HG03095 (cell line): ENCODE measurements at regions not wholly inside any gene's neighbourhood (a gene's known extent, or its start where the extent isn't known, plus 50 kb on each side); places are given as distances from the start of the nearest gene placed in this dataset.

Experiments used
- ATAC-seq: cut with Tn5 transposase; IDR thresholded peaks from one replicate; pipeline ENCODE4 v1.9.1; 2021; ENCODE audit warnings: moderate library complexity; ENCODE audit not compliant: unreplicated experiment

GRCh38 chr3:76403556-76403955 is 618.2 kb upstream of the ZNF717 start:
- no peak for ATAC-seq

GRCh38 chr3:76405196-76405595 is 619.8 kb upstream of the ZNF717 start:
- no peak for ATAC-seq

GRCh38 chr3:76410762-76411281 is 625.5 kb upstream of the ZNF717 start:
- ATAC-seq: no peak

GRCh38 chr3:76415384-76415783 is 624.5 kb upstream of the ROBO2 start:
- ATAC-seq: no peak

- no peak for ATAC-seq
Measured at GRCh38 chr3:76429581-76430177, 610.2 kb upstream of the ROBO2 start.

GRCh38 chr3:76432396-76432795 is 607.5 kb upstream of the ROBO2 start:
- ATAC-seq: no peak

GRCh38 chr3:76436894-76437293 is 603.0 kb upstream of the ROBO2 start:
- ATAC-seq: no peak

GRCh38 chr3:76438971-76439370 is 600.9 kb upstream of the ROBO2 start:
- no peak for ATAC-seq

GRCh38 chr3:76442374-76442915 is 597.5 kb upstream of the ROBO2 start:
- no peak for ATAC-seq

- no peak for ATAC-seq
Measured at GRCh38 chr3:76456322-76456721, 583.6 kb upstream of the ROBO2 start.

GRCh38 chr3:76463501-76463900 is 576.4 kb upstream of the ROBO2 start:
- no peak for ATAC-seq

- no peak for ATAC-seq
Measured at GRCh38 chr3:76470285-76470684, 569.6 kb upstream of the ROBO2 start.

GRCh38 chr3:76474632-76475031 is 565.3 kb upstream of the ROBO2 start:
- ATAC-seq: no peak

- ATAC-seq: no peak
Measured at GRCh38 chr3:76479161-76479650, 560.7 kb upstream of the ROBO2 start.

- no peak for ATAC-seq
Measured at GRCh38 chr3:76482510-76482909, 557.4 kb upstream of the ROBO2 start.

GRCh38 chr3:76487446-76487845 is 552.5 kb upstream of the ROBO2 start:
- ATAC-seq: no peak

GRCh38 chr3:76490064-76490463 is 549.8 kb upstream of the ROBO2 start:
- ATAC-seq: no peak

GRCh38 chr3:76495216-76495615 is 544.7 kb upstream of the ROBO2 start:
- no peak for ATAC-seq

GRCh38 chr3:76497636-76498035 is 542.3 kb upstream of the ROBO2 start:
- no peak for ATAC-seq

- no peak for ATAC-seq
Measured at GRCh38 chr3:76500746-76501275, 539.1 kb upstream of the ROBO2 start.

GRCh38 chr3:76501315-76501714 is 538.6 kb upstream of the ROBO2 start:
- ATAC-seq: no peak

GRCh38 chr3:76502076-76502475 is 537.8 kb upstream of the ROBO2 start:
- no peak for ATAC-seq
